A673 (cell line): ENCODE measurements at regions not wholly inside any gene's neighbourhood (a gene's known extent, or its start where the extent isn't known, plus 50 kb on each side); places are given as distances from the start of the nearest gene placed in this dataset.

Experiments used
- CTCF ChIP-seq: fragments of 300-800, 200-600 bp; sonication (generic); conservative IDR thresholded peaks from 2 replicates; pipeline ENCODE4 v1.5.1; 2017; ENCODE audit warnings: low read depth, mild to moderate bottlenecking, antibody characterized with exemption, low read length, moderate library complexity, mixed read lengths
- EZH2 ChIP-seq: fragments of 200-600 bp; sonication (generic); IDR thresholded peaks from 2 replicates; pipeline ENCODE4 v1.6.1; 2017; ENCODE audit warnings: borderline replicate concordance, low read depth, mild to moderate bottlenecking, mixed read lengths, antibody characterized with exemption, low read length; ENCODE audit not compliant: poor library complexity, severe bottlenecking

GRCh38 chr17:36875698-36876293 lies 61.5 kb upstream of the LHX1 start:
- TF ChIP-seq CTCF: no peak
- TF ChIP-seq EZH2: no peak
